Testis (tissue), 2 donors: ENCODE measurements at regions not wholly inside any gene's neighbourhood (a gene's known extent, or its start where the extent isn't known, plus 50 kb on each side); places are given as distances from the start of the nearest gene placed in this dataset.

Source experiments
- POLR2A ChIP-seq: fragments of 450-650 bp; IDR thresholded peaks from one replicate; pipeline ENCODE4 v1.6.1; 2017; ENCODE audit warnings: antibody characterized with exemption, mild to moderate bottlenecking, moderate library complexity
- TF ChIP-seq, protein P1 (sequence below), 3 experiments: fragments of 450-650 bp in 2 of 3; fragments of 200-600 bp in 1 of 3; sonication (generic) in 1 of 3; IDR thresholded peaks; one replicate each; pipeline ENCODE4 v1.5.1; 2016 to 2019; ENCODE audit warnings: antibody characterized with exemption in 3 of 3, mild to moderate bottlenecking in 2 of 3, moderate library complexity in 1 of 3

GRCh38 chr15:95563634-95564033 is 766.9 kb upstream of the NR2F2 start:
- no peak for TF ChIP-seq POLR2A
- TF ChIP-seq, protein P1, sequence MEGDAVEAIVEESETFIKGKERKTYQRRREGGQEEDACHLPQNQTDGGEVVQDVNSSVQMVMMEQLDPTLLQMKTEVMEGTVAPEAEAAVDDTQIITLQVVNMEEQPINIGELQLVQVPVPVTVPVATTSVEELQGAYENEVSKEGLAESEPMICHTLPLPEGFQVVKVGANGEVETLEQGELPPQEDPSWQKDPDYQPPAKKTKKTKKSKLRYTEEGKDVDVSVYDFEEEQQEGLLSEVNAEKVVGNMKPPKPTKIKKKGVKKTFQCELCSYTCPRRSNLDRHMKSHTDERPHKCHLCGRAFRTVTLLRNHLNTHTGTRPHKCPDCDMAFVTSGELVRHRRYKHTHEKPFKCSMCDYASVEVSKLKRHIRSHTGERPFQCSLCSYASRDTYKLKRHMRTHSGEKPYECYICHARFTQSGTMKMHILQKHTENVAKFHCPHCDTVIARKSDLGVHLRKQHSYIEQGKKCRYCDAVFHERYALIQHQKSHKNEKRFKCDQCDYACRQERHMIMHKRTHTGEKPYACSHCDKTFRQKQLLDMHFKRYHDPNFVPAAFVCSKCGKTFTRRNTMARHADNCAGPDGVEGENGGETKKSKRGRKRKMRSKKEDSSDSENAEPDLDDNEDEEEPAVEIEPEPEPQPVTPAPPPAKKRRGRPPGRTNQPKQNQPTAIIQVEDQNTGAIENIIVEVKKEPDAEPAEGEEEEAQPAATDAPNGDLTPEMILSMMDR (IDR thresholded peaks at IDR 0.05) = no peak
